Astrocyte (in vitro differentiated cells and primary cell): ENCODE measurements at regions not wholly inside any gene's neighbourhood (a gene's known extent, or its start where the extent isn't known, plus 50 kb on each side); places are given as distances from the start of the nearest gene placed in this dataset.

ENCODE experiments used
- EZH2 ChIP-seq: IDR thresholded peaks from 2 replicates; pipeline ENCODE4 v1.6.1; 2012; ENCODE audit warnings: mild to moderate bottlenecking, low read length, inconsistent platforms; ENCODE audit not compliant: insufficient read depth
- TF ChIP-seq, protein P1 (sequence below): IDR thresholded peaks from 2 replicates; pipeline ENCODE4 v1.5.1; 2011; ENCODE audit warnings: low read depth, mild to moderate bottlenecking, inconsistent platforms, low read length, moderate library complexity; ENCODE audit not compliant: insufficient read depth

DNA sequence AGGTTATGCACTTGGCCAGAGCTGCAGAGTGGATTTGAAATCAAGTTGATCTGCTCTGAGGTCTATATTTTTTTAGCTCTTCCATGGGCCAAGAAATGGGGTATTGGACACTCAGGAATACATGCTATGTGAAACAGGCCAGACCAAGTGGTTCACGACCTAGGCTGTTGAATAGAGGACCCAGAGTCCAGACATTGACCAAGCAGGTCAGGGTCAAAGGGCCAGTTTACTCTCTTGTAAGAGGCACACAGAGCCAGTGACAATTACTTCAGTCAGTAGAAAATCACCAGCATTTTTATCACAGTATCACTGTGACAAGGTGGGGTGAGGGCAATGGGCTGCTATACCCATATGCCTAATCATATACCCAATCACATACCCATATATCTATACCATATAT lies 320.6 kb upstream of the RORA start:
- TF ChIP-seq, protein P1, sequence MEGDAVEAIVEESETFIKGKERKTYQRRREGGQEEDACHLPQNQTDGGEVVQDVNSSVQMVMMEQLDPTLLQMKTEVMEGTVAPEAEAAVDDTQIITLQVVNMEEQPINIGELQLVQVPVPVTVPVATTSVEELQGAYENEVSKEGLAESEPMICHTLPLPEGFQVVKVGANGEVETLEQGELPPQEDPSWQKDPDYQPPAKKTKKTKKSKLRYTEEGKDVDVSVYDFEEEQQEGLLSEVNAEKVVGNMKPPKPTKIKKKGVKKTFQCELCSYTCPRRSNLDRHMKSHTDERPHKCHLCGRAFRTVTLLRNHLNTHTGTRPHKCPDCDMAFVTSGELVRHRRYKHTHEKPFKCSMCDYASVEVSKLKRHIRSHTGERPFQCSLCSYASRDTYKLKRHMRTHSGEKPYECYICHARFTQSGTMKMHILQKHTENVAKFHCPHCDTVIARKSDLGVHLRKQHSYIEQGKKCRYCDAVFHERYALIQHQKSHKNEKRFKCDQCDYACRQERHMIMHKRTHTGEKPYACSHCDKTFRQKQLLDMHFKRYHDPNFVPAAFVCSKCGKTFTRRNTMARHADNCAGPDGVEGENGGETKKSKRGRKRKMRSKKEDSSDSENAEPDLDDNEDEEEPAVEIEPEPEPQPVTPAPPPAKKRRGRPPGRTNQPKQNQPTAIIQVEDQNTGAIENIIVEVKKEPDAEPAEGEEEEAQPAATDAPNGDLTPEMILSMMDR, result no peak
- no peak for TF ChIP-seq EZH2
